ENCODE measurements at regions not wholly inside any gene's neighbourhood (a gene's known extent, or its start where the extent isn't known, plus 50 kb on each side); places are given as distances from the start of the nearest gene placed in this dataset.
"Not testable (repeated sequence)": the region's sequence is repeated elsewhere in the genome, so short reads cannot be mapped to it uniquely, and the experiment has no call there.

- not testable (repeated sequence) for TF ChIP-seq POLR2A (IDR thresholded peaks at IDR 0.05); CTCF (IDR thresholded peaks at IDR 0.05); POLR2AphosphoS5 (IDR thresholded peaks at IDR 0.05; ENCODE audit: insufficient read depth in 1 of 2, low read depth in 1 of 2)
These were observed 1664.1 kb downstream of the RPIA start for GRCh38 chr2:90355546-90355945.

All from vagina (tissue), 2 donors.